Suppressor macrophage treated with lipopolysaccharide for 4 hours (primary cell): ENCODE measurements at regions not wholly inside any gene's neighbourhood (a gene's known extent, or its start where the extent isn't known, plus 50 kb on each side); places are given as distances from the start of the nearest gene placed in this dataset.

Source experiments
- DNase-seq: peaks from one replicate; pipeline ENCODE4 v3.0.0-alpha.2; 2020

DNA sequence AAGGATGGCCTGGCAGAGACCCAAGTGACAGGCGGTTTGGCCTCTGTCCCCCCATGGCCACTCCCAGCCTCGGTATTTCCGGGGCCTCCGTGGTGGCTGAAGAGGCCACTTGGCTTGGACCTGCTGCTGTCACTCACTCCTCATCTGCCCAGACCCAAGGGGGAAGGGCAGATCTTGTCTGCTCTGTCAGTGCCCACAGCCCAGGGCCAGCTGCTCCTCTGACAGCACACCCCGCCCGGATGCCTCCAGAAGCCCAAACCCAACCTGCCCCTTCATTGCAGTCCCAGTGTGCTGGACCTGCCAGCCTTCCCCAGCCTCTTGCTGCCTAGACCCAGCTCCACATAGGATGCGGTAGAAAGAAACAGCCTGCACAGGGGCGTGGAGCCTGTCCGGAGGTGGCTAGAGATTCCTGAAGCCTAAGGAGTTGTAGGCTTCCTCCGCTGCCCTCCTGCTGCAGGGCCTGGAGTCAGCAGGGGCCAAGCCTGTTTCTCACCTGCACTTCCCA lies 52.0 kb downstream of the MAGEF1 start:
- no peak for DNase-seq

- no peak for DNase-seq
These were observed 53.5 kb downstream of the MAGEF1 start for GRCh38 chr3:184658223-184658928.

GRCh38 chr3:184656829-184657681 lies 54.8 kb downstream of the MAGEF1 start:
- DNase-seq = no peak

DNA sequence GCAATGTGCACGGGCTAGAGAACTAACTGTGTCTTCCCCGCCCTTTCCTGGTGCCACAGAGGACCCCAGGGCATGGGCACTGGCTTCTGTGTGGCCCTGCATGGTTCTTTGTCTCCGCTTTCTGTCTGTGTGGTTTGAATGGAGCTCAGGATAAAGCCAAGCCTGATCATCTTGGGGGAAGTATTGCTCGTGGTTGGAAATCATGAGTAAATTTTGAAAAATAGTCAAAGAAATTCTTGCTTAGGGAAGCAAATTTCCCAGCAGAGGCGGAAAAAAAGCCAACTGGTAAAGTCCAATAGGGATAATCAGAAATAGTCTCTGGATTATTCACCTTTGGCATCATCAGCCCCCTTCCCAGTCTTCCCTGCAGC lies 55.4 kb downstream of the MAGEF1 start:
- no peak for DNase-seq

DNA sequence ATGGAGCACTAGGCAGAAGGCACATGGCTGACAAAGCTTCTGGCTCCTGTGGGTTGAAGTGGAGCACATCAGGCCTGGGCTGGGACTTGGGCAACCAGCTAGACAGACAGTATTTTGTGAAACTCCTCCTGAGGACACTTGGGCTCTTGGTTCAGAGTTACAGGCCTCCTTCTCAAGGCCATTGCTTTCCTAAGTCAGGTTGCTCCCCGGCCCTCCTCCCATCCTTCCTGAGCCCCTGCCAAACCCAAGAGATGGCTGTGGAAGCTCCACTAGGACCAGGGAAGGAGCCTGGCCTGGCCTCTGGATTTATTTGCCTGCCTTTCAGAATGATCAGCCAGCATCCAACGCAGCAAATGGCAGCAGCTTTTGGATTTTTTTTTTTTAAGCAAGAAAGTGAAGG lies 56.3 kb downstream of the MAGEF1 start:
- no peak for DNase-seq

DNA sequence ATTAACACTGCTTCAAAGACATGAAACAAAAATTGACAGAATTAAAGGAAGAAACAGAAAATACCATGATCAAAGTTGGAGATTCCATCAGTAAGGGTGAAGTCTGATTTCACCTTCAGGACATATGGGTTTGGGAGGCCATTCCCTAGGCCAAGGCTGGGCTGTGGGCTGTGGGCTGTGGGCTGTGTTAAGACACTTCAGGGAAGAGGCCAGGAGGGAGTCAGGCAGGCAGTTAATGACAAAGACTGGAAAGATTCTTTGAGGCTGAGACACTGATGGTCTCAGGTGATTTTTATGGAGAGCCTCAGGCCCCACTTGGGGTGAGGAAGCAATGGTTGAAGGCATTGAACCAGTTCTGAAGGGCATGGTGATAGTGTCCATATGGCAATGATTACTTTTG lies 57.5 kb downstream of the MAGEF1 start:
- no peak for DNase-seq

DNA sequence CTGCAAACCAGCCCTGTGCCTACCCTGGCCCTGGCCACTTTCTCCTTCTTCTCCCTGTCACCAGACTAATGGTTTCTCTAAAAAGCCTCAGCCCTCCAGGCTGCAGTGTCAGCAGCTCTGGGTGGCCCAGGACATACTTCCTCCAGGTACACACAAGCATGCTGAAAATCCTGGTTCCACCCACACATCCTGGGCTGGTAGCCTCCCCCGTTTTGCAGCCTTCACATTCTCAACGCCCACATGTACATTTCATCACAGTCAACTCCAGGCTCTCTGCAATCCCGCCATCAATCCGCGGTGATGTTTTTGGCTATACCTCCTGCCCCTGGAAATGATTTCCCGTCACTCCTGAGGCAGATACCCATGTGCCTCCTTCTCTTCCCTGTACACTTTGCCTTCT lies 59.4 kb downstream of the MAGEF1 start:
- no peak for DNase-seq

DNA sequence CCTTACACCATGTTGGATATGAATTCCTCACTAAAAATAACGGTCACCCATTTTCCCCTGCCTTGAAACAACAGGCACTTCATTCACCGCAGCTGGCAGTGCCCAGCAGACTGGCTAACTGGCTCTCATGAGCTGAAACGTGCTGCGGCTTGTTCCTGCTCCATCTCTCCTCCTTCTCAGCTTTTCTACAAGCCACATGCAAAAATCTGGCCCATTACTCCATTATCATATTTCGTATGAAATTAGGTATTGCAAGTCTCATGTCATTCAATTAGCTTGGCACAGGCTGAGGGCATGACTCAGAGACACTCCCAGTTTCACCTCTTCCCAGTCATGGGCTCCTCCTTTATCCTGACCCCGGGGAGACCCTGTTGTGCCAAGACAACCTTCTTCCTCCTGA lies 60.0 kb downstream of the MAGEF1 start:
- no peak for DNase-seq

DNA sequence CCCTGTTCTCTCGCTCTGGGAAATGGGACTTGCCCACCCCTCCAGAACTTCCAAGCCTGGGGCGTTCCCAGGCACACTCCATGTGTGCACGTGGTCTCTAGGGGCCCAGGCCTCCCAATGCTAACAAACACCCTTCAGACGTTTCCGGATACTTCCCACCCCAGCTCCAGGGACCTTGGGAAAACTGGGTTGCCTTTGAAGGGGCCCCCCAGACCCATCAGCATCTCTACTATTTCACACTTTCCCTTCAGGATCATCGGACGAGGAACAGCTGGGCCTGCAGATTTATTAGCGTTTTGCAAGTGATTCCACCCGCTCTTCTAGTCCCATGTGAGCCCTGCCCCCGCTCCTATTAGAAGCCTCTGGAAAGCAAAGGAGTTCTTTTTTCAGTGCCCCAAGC lies 63.2 kb downstream of the MAGEF1 start:
- DNase-seq = no peak

- DNase-seq = no peak
These were observed 64.4 kb downstream of the MAGEF1 start for GRCh38 chr3:184647405-184647936.

GRCh38 chr3:184645336-184645735 lies 66.5 kb downstream of the MAGEF1 start:
- no peak for DNase-seq

DNA sequence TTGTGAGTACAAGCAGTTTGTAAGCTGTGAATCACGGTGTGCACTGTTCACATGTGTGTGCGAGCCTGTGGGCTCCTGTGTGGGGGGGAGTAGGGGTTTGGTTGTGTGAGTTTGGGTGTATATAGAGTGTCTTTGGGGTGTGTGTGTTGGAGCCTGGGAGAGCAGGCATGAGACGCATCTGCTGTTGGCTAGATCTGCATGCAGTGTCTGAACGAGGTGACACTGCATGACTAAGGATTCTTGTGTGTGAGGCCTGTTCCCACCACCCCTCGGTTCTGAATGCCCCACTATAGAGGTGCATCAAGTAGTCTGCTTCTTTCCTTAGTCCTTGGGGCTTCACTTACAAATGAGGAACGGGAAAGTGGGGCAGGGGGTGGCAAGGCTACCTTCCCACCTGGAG lies 68.4 kb downstream of the MAGEF1 start:
- DNase-seq = no peak

DNA sequence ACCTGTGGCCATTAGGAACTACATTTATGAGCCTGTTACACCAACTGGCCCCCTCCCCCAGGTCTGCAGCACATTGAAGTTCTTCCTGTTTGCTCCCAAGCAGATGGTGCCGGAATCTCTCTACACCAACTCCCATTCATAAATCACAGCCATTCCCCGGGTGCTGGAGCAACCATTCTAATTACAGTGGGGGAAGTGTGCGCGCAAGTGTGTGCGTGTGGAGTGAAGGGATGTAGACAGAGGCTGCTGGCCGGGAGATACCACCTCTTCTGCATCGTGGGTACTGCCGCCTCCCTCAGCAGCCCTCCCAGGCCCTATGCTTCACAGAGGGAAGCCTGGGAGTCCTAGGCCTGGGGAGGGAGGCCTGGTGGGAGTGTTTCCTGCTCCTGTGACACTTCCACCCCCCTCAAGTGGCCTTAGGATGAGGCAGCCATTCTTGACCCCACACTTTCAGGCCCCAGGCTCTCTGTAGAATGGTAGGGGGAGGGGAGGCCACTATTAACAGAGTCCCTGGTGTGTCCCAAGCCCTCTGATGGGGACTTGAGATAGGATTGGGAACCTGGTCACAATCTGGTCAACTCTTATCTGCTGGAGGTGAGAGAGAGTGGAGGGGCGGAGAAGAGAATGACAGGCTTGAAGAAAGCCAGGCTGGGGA lies 69.1 kb downstream of the MAGEF1 start:
- DNase-seq = no peak

- DNase-seq = no peak
These were observed 70.4 kb downstream of the MAGEF1 start for GRCh38 chr3:184641430-184641829.

DNA sequence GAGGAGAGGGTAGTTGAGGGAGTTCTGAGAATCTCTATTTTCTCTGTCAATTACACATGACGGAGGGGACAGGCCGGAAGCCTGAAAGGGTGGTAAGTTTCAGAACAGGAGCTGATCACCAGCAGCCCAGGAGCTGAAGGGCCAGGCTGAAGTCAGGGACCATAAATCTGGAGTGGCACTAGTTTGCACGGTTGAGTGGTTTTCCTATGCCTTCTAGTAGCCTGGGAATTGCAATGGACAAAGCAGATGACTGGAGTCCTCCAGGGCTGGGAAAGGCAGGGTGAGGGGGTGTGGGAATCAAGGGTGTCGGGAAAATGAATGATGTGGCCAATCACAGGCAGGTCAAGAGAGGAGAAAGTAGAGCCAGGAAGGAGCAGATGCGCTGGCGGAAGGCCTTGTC lies 72.5 kb downstream of the MAGEF1 start:
- DNase-seq = no peak

GRCh38 chr3:184637705-184638104 lies 74.2 kb downstream of the MAGEF1 start:
- DNase-seq = peak; percentile 71

DNA sequence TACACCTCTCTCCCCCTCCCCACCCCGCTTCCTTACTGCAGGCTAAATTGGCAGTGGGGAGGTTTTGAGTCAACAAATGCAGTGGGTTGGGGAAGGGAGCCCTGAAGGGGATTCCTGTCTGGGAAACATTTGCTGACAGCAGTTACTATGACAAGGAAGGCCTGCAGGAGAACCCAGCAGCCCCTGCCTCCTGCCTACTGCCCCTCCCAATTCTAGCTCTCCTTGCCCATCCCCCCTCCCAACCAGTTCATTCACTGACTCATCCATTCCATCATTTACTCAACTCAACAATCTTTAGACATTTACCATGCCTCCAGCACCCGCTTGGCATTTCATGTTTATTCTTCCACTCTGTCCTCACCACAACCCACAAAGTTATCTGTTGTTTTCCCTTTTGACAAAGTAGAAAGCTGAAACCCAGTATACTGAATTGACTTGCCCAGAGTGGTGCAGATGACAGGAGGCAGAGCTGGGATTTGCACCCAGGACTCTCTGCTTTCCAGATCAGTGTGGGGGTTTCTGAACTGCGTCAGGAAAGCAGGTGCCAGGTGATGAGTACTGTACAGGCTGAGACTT lies 75.0 kb downstream of the MAGEF1 start:
- peak; percentile 54 for DNase-seq

DNA sequence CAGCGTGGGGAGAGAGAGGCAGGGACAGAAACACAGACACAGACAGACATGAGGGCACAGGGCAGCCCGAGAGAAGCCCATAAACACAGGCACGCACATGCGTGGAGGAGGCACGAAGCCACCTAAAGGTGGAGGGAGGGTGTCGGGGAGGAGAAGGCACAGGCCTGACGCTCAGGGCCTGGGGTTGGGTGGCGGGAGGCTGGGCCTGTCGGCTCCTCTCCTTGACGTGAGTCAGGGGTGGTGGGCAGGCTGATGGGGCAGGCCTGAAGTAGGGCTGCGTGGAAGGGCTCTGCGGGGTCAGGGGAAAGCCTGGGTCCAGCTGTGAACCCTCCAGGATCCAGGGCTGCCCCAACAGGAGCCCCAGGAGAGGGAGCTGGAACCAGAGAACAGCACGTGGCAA lies 74.2 kb downstream of the EPHB3 start:
- DNase-seq = no peak

DNA sequence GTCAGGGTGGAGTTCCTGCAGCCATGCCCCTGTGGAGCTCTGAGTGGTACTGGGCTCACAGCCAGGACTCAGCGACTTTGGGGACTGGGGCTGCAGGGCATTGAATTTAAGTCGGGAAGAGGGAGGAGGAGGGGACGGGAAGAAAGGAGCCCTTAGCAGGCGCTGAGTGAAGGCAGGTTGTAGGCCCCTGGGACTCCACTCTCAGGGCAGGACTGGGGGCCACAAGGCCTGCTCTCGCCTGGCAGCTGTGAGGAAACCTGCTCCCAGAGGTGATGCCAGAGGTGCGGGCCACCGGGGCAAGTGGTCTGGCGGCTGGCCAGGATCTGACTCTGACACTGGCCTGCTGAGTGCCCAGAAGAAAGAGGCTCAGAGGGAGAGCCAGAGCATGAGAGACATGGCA lies 73.5 kb downstream of the EPHB3 start:
- DNase-seq = no peak

GRCh38 chr3:184633237-184633579 lies 71.6 kb downstream of the EPHB3 start:
- DNase-seq = no peak

GRCh38 chr3:184632551-184633236 lies 71.1 kb downstream of the EPHB3 start:
- no peak for DNase-seq
